OCI-LY7 (cell line): ENCODE measurements at regions not wholly inside any gene's neighbourhood (a gene's known extent, or its start where the extent isn't known, plus 50 kb on each side); places are given as distances from the start of the nearest gene placed in this dataset.

Experiments
- BruUV-seq: library from RNA; stranded (reverse); fragments of 400-500 nt; replicated peaks from 2 replicates; lab custom pipeline; 2021; lab: Mats Ljungman, UMichigan
- CTCF ChIA-PET: fragments of 300-600 bp; sonication (Branson Sonifier 250); formaldehyde crosslinking; loops from one replicate; lab custom pipeline; 2022; ENCODE audit warnings: antibody characterized with exemption; ENCODE audit not compliant: unreplicated experiment; lab: Charles Lee
- POLR2A ChIA-PET: fragments of 300-600 bp; sonication (Branson Sonifier 250); formaldehyde crosslinking; loops from one replicate; lab custom pipeline; 2022; ENCODE audit warnings: antibody characterized with exemption; lab: Charles Lee
- DNase-seq: peaks from one replicate; pipeline ENCODE4 v3.0.0-alpha.2; 2015; ENCODE audit warnings: low spot score
- H2AFZ ChIP-seq: fragments of 200-600 bp; sonication (generic), shearing (Covaris generic); 2 replicates; pipeline ENCODE4 v1.6.1; 2014; ENCODE audit warnings: mild to moderate bottlenecking, antibody characterized with exemption, low read length, moderate library complexity
- H3K27ac ChIP-seq: fragments of 200-600 bp; sonication (generic); 2 replicates; pipeline ENCODE4 v1.5.1; 2014; ENCODE audit warnings: mixed run types, low read depth, mild to moderate bottlenecking, moderate library complexity, low read length, inconsistent platforms; ENCODE audit not compliant: poor library complexity, severe bottlenecking
- H3K36me3 ChIP-seq: fragments of 200-600 bp; sonication (generic); 2 replicates; pipeline ENCODE4 v1.6.1; 2014; ENCODE audit warnings: mild to moderate bottlenecking, antibody characterized with exemption, low read length, moderate library complexity, mixed read lengths; ENCODE audit not compliant: insufficient read depth
- H3K4me1 ChIP-seq: fragments of 200-600 bp; sonication (generic); 2 replicates; pipeline ENCODE4 v1.5.1; 2014; ENCODE audit warnings: mild to moderate bottlenecking, low read length; ENCODE audit not compliant: insufficient read depth, poor library complexity, severe bottlenecking
- H3K4me2 ChIP-seq: fragments of 200-600 bp; sonication (generic); 2 replicates; pipeline ENCODE4 v1.6.1; 2014; ENCODE audit warnings: mild to moderate bottlenecking, low read length
- H3K4me3 ChIP-seq: fragments of 200-600 bp; sonication (generic); 2 replicates; pipeline ENCODE4 v1.5.1; 2014; ENCODE audit warnings: mild to moderate bottlenecking, low read depth, low read length; ENCODE audit not compliant: poor library complexity, severe bottlenecking
- H3K79me2 ChIP-seq: fragments of 200-600 bp; sonication (generic); 2 replicates; pipeline ENCODE4 v1.6.1; 2016; ENCODE audit warnings: low read depth, mild to moderate bottlenecking, low read length, moderate library complexity, mixed read lengths; ENCODE audit not compliant: insufficient read depth
- H3K9me2 ChIP-seq: fragments of 200-600 bp; sonication (generic); 2 replicates; pipeline ENCODE4 v1.6.1; 2016; ENCODE audit warnings: mild to moderate bottlenecking, low read length, mixed read lengths; ENCODE audit not compliant: insufficient read depth
- H3K9me3 ChIP-seq: fragments of 200-600 bp; sonication (generic); 2 replicates; pipeline ENCODE4 v1.6.1; 2014; ENCODE audit warnings: mild to moderate bottlenecking, mixed run types, low read length, mixed read lengths
- H4K20me1 ChIP-seq: fragments of 200-600 bp; sonication (generic); 2 replicates; pipeline ENCODE4 v1.6.1; 2014; ENCODE audit warnings: mild to moderate bottlenecking, antibody characterized with exemption, low read length, moderate library complexity, mixed read lengths; ENCODE audit not compliant: insufficient read depth
- CTCF ChIP-seq: fragments of 200-600 bp; sonication (generic); conservative IDR thresholded peaks from 2 replicates; pipeline ENCODE4 v1.5.1; 2014; ENCODE audit warnings: mild to moderate bottlenecking, antibody characterized with exemption, low read length, moderate library complexity, mixed read lengths
- EZH2phosphoT487 ChIP-seq: fragments of 200-600 bp; sonication (generic); IDR thresholded peaks from 2 replicates; pipeline ENCODE4 v1.6.1; 2018; ENCODE audit warnings: low read depth, borderline replicate concordance, mild to moderate bottlenecking, mixed run types, antibody characterized with exemption, low read length, moderate library complexity, mixed read lengths
- intact Hi-C: fragments of 100-400 bp; cut with micrococcal nuclease; formaldehyde crosslinking; loops from one replicate; pipeline ENCODE4 v1.10.0; 2022; ENCODE audit not compliant: unreplicated experiment

- no peaks in the 10 kb centered on the region for H3K79me2 ChIP-seq
These were observed 223.0 kb downstream of the TANC2 start for GRCh38 chr17:63189082-63189481.

GRCh38 chr17:63189930-63190329 lies 223.9 kb downstream of the TANC2 start:
- no peaks in the 10 kb centered on the region for H3K9me3 ChIP-seq
- no peak for TF ChIP-seq EZH2phosphoT487
- TF ChIP-seq CTCF, result no peak
- CTCF ChIA-PET, result no interaction called here
- no peak overlapping the region for H3K4me3 ChIP-seq
- intact Hi-C loops, result no loop called here
- BruUV-seq, result no TSS peak
- POLR2A ChIA-PET, result no interaction called here
- H4K20me1 ChIP-seq, result no peaks in the 10 kb centered on the region
- DNase-seq, result no peak
- H3K79me2 ChIP-seq, result no peaks in the 10 kb centered on the region
- H3K4me2 ChIP-seq, result no peak overlapping the region
- H3K4me1 ChIP-seq, result no peaks in the 10 kb centered on the region
- H2AFZ ChIP-seq, result no peak overlapping the region
- H3K9me2 ChIP-seq, result no peaks in the 10 kb centered on the region
- no peak overlapping the region for H3K27ac ChIP-seq
- H3K36me3 ChIP-seq, result no peaks in the 10 kb centered on the region

More at GRCh38 chr17:63189082-63189481, 223.0 kb downstream of the TANC2 start:
- Histone ChIP-seq H3K36me3 (no peaks in the 10 kb centered on the region), H2AFZ (no peak overlapping the region), H3K9me2 (no peaks in the 10 kb centered on the region), H3K4me2 (no peak overlapping the region), H4K20me1 (no peaks in the 10 kb centered on the region), H3K4me1 (no peaks in the 10 kb centered on the region), H3K9me3 (no peaks in the 10 kb centered on the region), H3K27ac (no peak overlapping the region), H3K4me3 (no peak overlapping the region)
- no TSS peak for BruUV-seq
- no peak for DNase-seq
- ChIA-PET CTCF (no interaction called here), POLR2A (interaction anchor here (1.1 kb wide), 1 partner anchor 23 kb away, joined by 4 read pairs; no protein-coding TSS in a partner anchor)
- intact Hi-C loops, result no loop called here
- TF ChIP-seq CTCF (no peak), EZH2phosphoT487 (no peak)

- Histone ChIP-seq H2AFZ (no peak overlapping the region), H3K4me3 (no peak overlapping the region), H3K4me1 (no peaks in the 10 kb centered on the region), H3K36me3 (no peaks in the 10 kb centered on the region), H3K4me2 (no peak overlapping the region), H3K79me2 (no peaks in the 10 kb centered on the region), H4K20me1 (no peaks in the 10 kb centered on the region), H3K9me3 (no peaks in the 10 kb centered on the region), H3K27ac (no peak overlapping the region), H3K9me2 (no peaks in the 10 kb centered on the region)
- BruUV-seq, result no TSS peak
- ChIA-PET POLR2A (no interaction called here), CTCF (no interaction called here)
- DNase-seq, result no peak
- TF ChIP-seq CTCF (no peak), EZH2phosphoT487 (no peak)
- intact Hi-C loops, result no loop called here
These were observed 224.9 kb downstream of the TANC2 start for GRCh38 chr17:63190821-63191370.
